Common myeloid progenitor, CD34-positive (primary cell): ENCODE measurements at regions not wholly inside any gene's neighbourhood (a gene's known extent, or its start where the extent isn't known, plus 50 kb on each side); places are given as distances from the start of the nearest gene placed in this dataset.

Experiments used
- CTCF ChIA-PET: fragments of 350-600 bp; sonication (Branson Sonifier 250); formaldehyde crosslinking; loops from one replicate; lab custom pipeline; 2021; ENCODE audit warnings: antibody characterized with exemption; lab: Charles Lee
- POLR2A ChIA-PET: fragments of 350-600 bp; sonication (Branson Sonifier 250); formaldehyde crosslinking; loops from one replicate; lab custom pipeline; 2021; ENCODE audit warnings: antibody characterized with exemption; lab: Charles Lee
- DNase-seq, 3 donors: peaks; one replicate each; pipeline versions ENCODE4 v3.0.0 to v3.0.0-alpha.2; 2013
- H3K27ac ChIP-seq, 2 experiments: 1 replicate in 1 of 2; 2 replicates in 1 of 2; pipeline ENCODE4 v1.7.0; 2013; ENCODE audit warnings: inconsistent platforms in 2 of 2, low read length in 2 of 2, mild to moderate bottlenecking in 2 of 2, low read depth in 1 of 2, moderate library complexity in 1 of 2; ENCODE audit not compliant: severe bottlenecking in 2 of 2, insufficient read depth in 1 of 2, poor library complexity in 1 of 2
- H3K27me3 ChIP-seq, 5 experiments: replicated peaks in 2 of 5; 1 replicate in 3 of 5; 2 replicates in 2 of 5; pipeline versions ENCODE4 v1.6.1 to v1.7.0; 2013; ENCODE audit warnings: low read length in 4 of 5, mild to moderate bottlenecking in 2 of 5, moderate library complexity in 2 of 5, inconsistent platforms in 1 of 5; ENCODE audit not compliant: insufficient read depth in 5 of 5, control insufficient read depth in 4 of 5
- H3K36me3 ChIP-seq, 4 experiments: 1 replicate in 2 of 4; 2 replicates in 2 of 4; pipeline versions ENCODE4 v1.6.1 to v1.7.0; 2013; ENCODE audit warnings: low read length in 3 of 4, control low read depth in 1 of 4, mild to moderate bottlenecking in 1 of 4; ENCODE audit not compliant: control insufficient read depth in 4 of 4, insufficient read depth in 4 of 4
- H3K4me1 ChIP-seq, 4 experiments: 1 replicate in 3 of 4; 2 replicates in 1 of 4; pipeline versions ENCODE4 v1.6.1 to v1.7.1; 2013; ENCODE audit warnings: low read length in 3 of 4, mild to moderate bottlenecking in 3 of 4, control low read depth in 1 of 4, inconsistent platforms in 1 of 4, moderate library complexity in 1 of 4; ENCODE audit not compliant: control insufficient read depth in 4 of 4, insufficient read depth in 4 of 4; ENCODE audit errors: control extremely low read depth in 1 of 4
- H3K4me3 ChIP-seq, 7 experiments: 1 replicate in 4 of 7; 2 replicates in 3 of 7; pipeline versions ENCODE4 v1.5.1 to v1.7.0; 2013; ENCODE audit warnings: mild to moderate bottlenecking in 7 of 7, low read length in 6 of 7, moderate library complexity in 6 of 7, inconsistent platforms in 2 of 7, low read depth in 2 of 7, control low read depth in 1 of 7; ENCODE audit not compliant: insufficient read depth in 4 of 7, control insufficient read depth in 1 of 7; ENCODE audit errors: extremely low read depth in 1 of 7
- H3K9me3 ChIP-seq, 5 experiments: 1 replicate in 4 of 5; 2 replicates in 1 of 5; pipeline versions ENCODE4 v1.6.1 to v1.7.1; 2013; ENCODE audit warnings: low read length in 4 of 5, mild to moderate bottlenecking in 2 of 5, inconsistent platforms in 1 of 5, low read depth in 1 of 5, moderate library complexity in 1 of 5; ENCODE audit not compliant: control insufficient read depth in 4 of 5, insufficient read depth in 2 of 5; ENCODE audit errors: control extremely low read depth in 1 of 5
- WGBS: methylation state at CpG from one replicate; pipeline ENCODE4 v1.1.5; 2013; ENCODE audit not compliant: insufficient coverage; 5-methylcytosine and 5-hydroxymethylcytosine counted together

GRCh38 chrX:40197071-40197470, 99.3 kb upstream of the BCOR start:
- Histone ChIP-seq H3K4me3 (no peak overlapping the region), H3K4me1 (peaks cover 0 to 10% (median 8%) of the 10 kb centered on the region in 4 experiments)
- WGBS = 79% methylated on average over 5 of the region's 6 CpGs

GRCh38 chrX:40195368-40195767, 97.6 kb upstream of the BCOR start:
- H3K4me3 ChIP-seq = no peak overlapping the region
- POLR2A ChIA-PET = no interaction called here
- no peaks in the 10 kb centered on the region for H3K9me3 ChIP-seq
- H3K27me3 ChIP-seq = no peaks in the 10 kb centered on the region
- WGBS = no CpG with 5 or more reads among the region's 1 CpG
- H3K27ac ChIP-seq = no peak overlapping the region
- DNase-seq = no peak
- no peaks in the 10 kb centered on the region for H3K4me1 ChIP-seq
- no peaks in the 10 kb centered on the region for H3K36me3 ChIP-seq
- CTCF ChIA-PET = no interaction called here

More at GRCh38 chrX:40197071-40197470, 99.3 kb upstream of the BCOR start:
- no peak for DNase-seq
- Histone ChIP-seq H3K27me3 (no peaks in the 10 kb centered on the region), H3K27ac (no peak overlapping the region), H3K9me3 (no peaks in the 10 kb centered on the region), H3K36me3 (no peaks in the 10 kb centered on the region)
- POLR2A ChIA-PET = no interaction called here
- CTCF ChIA-PET = interaction anchor here (0.9 kb wide), 1 partner anchor 18 kb away, joined by 3 read pairs; no protein-coding TSS in a partner anchor

- no peaks in the 10 kb centered on the region for H3K4me1 ChIP-seq
- H3K4me3 ChIP-seq = no peak overlapping the region
- ChIA-PET CTCF (no interaction called here), POLR2A (no interaction called here)
- no peaks in the 10 kb centered on the region for H3K27me3 ChIP-seq
- WGBS = 83% methylated on average over 1 of the region's 1 CpG
- no peak for DNase-seq
- no peaks in the 10 kb centered on the region for H3K9me3 ChIP-seq
- no peak overlapping the region for H3K27ac ChIP-seq
- H3K36me3 ChIP-seq = no peaks in the 10 kb centered on the region
Observed at GRCh38 chrX:40192196-40192595, 94.4 kb upstream of the BCOR start.

GRCh38 chrX:40189637-40190036, 91.9 kb upstream of the BCOR start:
- Histone ChIP-seq H3K27me3 (no peaks in the 10 kb centered on the region), H3K27ac (no peak overlapping the region), H3K4me3 (no peak overlapping the region), H3K36me3 (no peaks in the 10 kb centered on the region), H3K4me1 (no peaks in the 10 kb centered on the region), H3K9me3 (peaks cover 0 to 5% (median 5%) of the 10 kb centered on the region in 5 experiments)
- ChIA-PET CTCF (no interaction called here), POLR2A (no interaction called here)
- no CpG with 5 or more reads among the region's 4 CpGs for WGBS
- no peak for DNase-seq

GRCh38 chrX:40188573-40189417, 91.0 kb upstream of the BCOR start:
- H3K9me3 ChIP-seq = peaks cover under 1 to 5% (median 5%) of the 10 kb centered on the region in 5 experiments
- no peaks in the 10 kb centered on the region for H3K4me1 ChIP-seq
- DNase-seq = no peak
- H3K27ac ChIP-seq = no peak overlapping the region
- H3K27me3 ChIP-seq = no peaks in the 10 kb centered on the region
- no peak overlapping the region for H3K4me3 ChIP-seq
- ChIA-PET POLR2A (no interaction called here), CTCF (no interaction called here)
- H3K36me3 ChIP-seq = no peaks in the 10 kb centered on the region
- WGBS = 85% methylated on average over 12 of the region's 18 CpGs

- Histone ChIP-seq H3K4me1 (peaks cover 0 to under 1% (median 0%) of the 10 kb centered on the region in 4 experiments), H3K36me3 (no peaks in the 10 kb centered on the region), H3K27ac (no peak overlapping the region), H3K27me3 (no peaks in the 10 kb centered on the region), H3K4me3 (no peak overlapping the region), H3K9me3 (peaks cover 1 to 5% (median 5%) of the 10 kb centered on the region in 5 experiments)
- DNase-seq = no peak
- ChIA-PET CTCF (no interaction called here), POLR2A (no interaction called here)
- WGBS = no CpG with 5 or more reads among the region's 4 CpGs
Observed at GRCh38 chrX:40184968-40185367, 87.2 kb upstream of the BCOR start.

GRCh38 chrX:40182615-40183014, 84.9 kb upstream of the BCOR start:
- Histone ChIP-seq H3K9me3 (peaks cover 1 to 5% (median 5%) of the 10 kb centered on the region in 5 experiments), H3K36me3 (no peaks in the 10 kb centered on the region), H3K4me3 (no peak overlapping the region), H3K4me1 (peaks cover 0 to 20% (median 13%) of the 10 kb centered on the region in 4 experiments), H3K27me3 (peaks cover 0 to 4% (median 0%) of the 10 kb centered on the region in 5 experiments), H3K27ac (no peak overlapping the region)
- ChIA-PET POLR2A (no interaction called here), CTCF (interaction anchor here (0.6 to 1.1 kb wide), 2 partner anchors 10 to 23 kb away, joined by 3 read pairs; no protein-coding TSS in a partner anchor)
- 100% methylated on average over 1 of the region's 2 CpGs for WGBS
- DNase-seq = no peak
